ENCODE measurements at regions not wholly inside any gene's neighbourhood (a gene's known extent, or its start where the extent isn't known, plus 50 kb on each side); places are given as distances from the start of the nearest gene placed in this dataset.
"Not testable (repeated sequence)": the region's sequence is repeated elsewhere in the genome, so short reads cannot be mapped to it uniquely, and the experiment has no call there.

GRCh38 chr17:18546514-18547398, 70.2 kb downstream of the LGALS9C start:
- H3K9me3 ChIP-seq; H3K27me3 ChIP-seq; H3K4me3 ChIP-seq; H3K36me3 ChIP-seq (replicated peaks in 1 of 2; ENCODE audit: insufficient read depth in 1 of 2, low read depth in 2 of 2); DNase-seq; H3K27ac ChIP-seq; ATAC-seq; H3K4me1 ChIP-seq; intact Hi-C loops (cut with DNase I): not testable (repeated sequence)
- WGBS, 2 donors: 17% methylated on average over 1 of the region's 3 CpGs; no CpG with 5 or more reads in 1 of the 2 donors

GRCh38 chr17:18557086-18557485, 80.5 kb downstream of the LGALS9C start:
- H3K4me1 ChIP-seq; H3K9me3 ChIP-seq; H3K36me3 ChIP-seq (replicated peaks in 1 of 2; ENCODE audit: insufficient read depth in 1 of 2, low read depth in 2 of 2); ATAC-seq; H3K27me3 ChIP-seq; H3K27ac ChIP-seq; intact Hi-C loops (cut with DNase I); DNase-seq; H3K4me3 ChIP-seq: not testable (repeated sequence)
- WGBS, 2 donors: 84 to 88% methylated on average over 3 to 4 of the region's 4 CpGs

GRCh38 chr17:18563381-18564098, 80.7 kb downstream of the TBC1D28 start:
- intact Hi-C loops (cut with DNase I); H3K4me3 ChIP-seq: not testable (repeated sequence)

GRCh38 chr17:18564099-18564448, 80.1 kb downstream of the TBC1D28 start:
- H3K9me3 ChIP-seq; H3K4me1 ChIP-seq; H3K27ac ChIP-seq; intact Hi-C loops (cut with DNase I); H3K36me3 ChIP-seq (replicated peaks in 1 of 2; ENCODE audit: insufficient read depth in 1 of 2, low read depth in 2 of 2); H3K4me3 ChIP-seq; H3K27me3 ChIP-seq: not testable (repeated sequence)
- DNase-seq (peak; percentile 11 to 39 (median 28)), ATAC-seq (peak; percentile 81)
- WGBS, 2 donors: 0 to 5% methylated on average over 3 of the region's 3 CpGs
- TF ChIP-seq CTCF (IDR thresholded peaks at IDR 0.05): peak; percentile 18 to 81 (median 60)

More at GRCh38 chr17:18563381-18564098, 80.7 kb downstream of the TBC1D28 start:
- 55 to 71% methylated on average over 8 to 13 of the region's 16 CpGs for WGBS, 2 donors
- peak; percentile 63 for ATAC-seq
- TF ChIP-seq CTCF (IDR thresholded peaks at IDR 0.05): peak in 2 of 7 experiments; percentile 9 to 15
- DNase-seq: peak in 2 of 4 donors; percentile 3 to 14
- not testable (repeated sequence) for H3K27ac ChIP-seq; H3K9me3 ChIP-seq; H3K36me3 ChIP-seq (replicated peaks in 1 of 2; ENCODE audit: insufficient read depth in 1 of 2, low read depth in 2 of 2); H3K27me3 ChIP-seq; H3K4me1 ChIP-seq

GRCh38 chr17:18568108-18568995, 75.8 kb downstream of the TBC1D28 start:
- H3K4me3 ChIP-seq; ATAC-seq; H3K36me3 ChIP-seq (replicated peaks in 1 of 2; ENCODE audit: insufficient read depth in 1 of 2, low read depth in 2 of 2); H3K27ac ChIP-seq; H3K27me3 ChIP-seq; H3K9me3 ChIP-seq; intact Hi-C loops (cut with DNase I); DNase-seq: not testable (repeated sequence)
- peaks cover 15% of the 10 kb centered on the region for H3K4me1 ChIP-seq
- WGBS, 2 donors: 81% methylated on average over 12 of the region's 17 CpGs

GRCh38 chr17:18569489-18569913, 74.7 kb downstream of the TBC1D28 start:
- intact Hi-C loops (cut with DNase I); H3K9me3 ChIP-seq; H3K27ac ChIP-seq; H3K4me3 ChIP-seq; H3K27me3 ChIP-seq; H3K36me3 ChIP-seq (replicated peaks in 1 of 2; ENCODE audit: insufficient read depth in 1 of 2, low read depth in 2 of 2); H3K4me1 ChIP-seq: not testable (repeated sequence)
- 0 to 8% methylated on average over 5 to 7 of the region's 8 CpGs for WGBS, 2 donors
- peak in 3 of 4 donors; percentile 5 to 49 (median 15) for DNase-seq
- peak; percentile 94 for ATAC-seq

GRCh38 chr17:18572536-18572935, 71.7 kb downstream of the TBC1D28 start:
- H3K9me3 ChIP-seq; DNase-seq; H3K4me3 ChIP-seq; ATAC-seq; H3K4me1 ChIP-seq; H3K27ac ChIP-seq; H3K27me3 ChIP-seq; intact Hi-C loops (cut with DNase I); H3K36me3 ChIP-seq (replicated peaks in 1 of 2; ENCODE audit: insufficient read depth in 1 of 2, low read depth in 2 of 2): not testable (repeated sequence)
- 95 to 96% methylated on average over 14 to 22 of the region's 23 CpGs for WGBS, 2 donors

- H3K36me3 ChIP-seq (replicated peaks in 1 of 2; ENCODE audit: insufficient read depth in 1 of 2, low read depth in 2 of 2); DNase-seq; H3K4me1 ChIP-seq; H3K27me3 ChIP-seq; ATAC-seq; H3K4me3 ChIP-seq; intact Hi-C loops (cut with DNase I); H3K27ac ChIP-seq; H3K9me3 ChIP-seq: not testable (repeated sequence)
- 52 to 57% methylated on average over 2 of the region's 2 CpGs for WGBS, 2 donors
Measured at GRCh38 chr17:18574137-18574536, 70.1 kb downstream of the TBC1D28 start.
